ENCODE measurements at regions not wholly inside any gene's neighbourhood (a gene's known extent, or its start where the extent isn't known, plus 50 kb on each side); places are given as distances from the start of the nearest gene placed in this dataset.
"Not testable (repeated sequence)": the region's sequence is repeated elsewhere in the genome, so short reads cannot be mapped to it uniquely, and the experiment has no call there.

- no peak overlapping the region for H3K4me2 ChIP-seq (ENCODE audit: insufficient read depth, low read length, poor library complexity, severe bottlenecking)
- H3K27me3 ChIP-seq (ENCODE audit: control insufficient read depth in 3 of 3, insufficient read depth in 3 of 3, low read depth in 1 of 3, low read length in 3 of 3): no peaks in the 10 kb centered on the region
- DNase-seq (ENCODE audit: low spot score): no peak
- H3K4me1 ChIP-seq (ENCODE audit: control insufficient read depth in 2 of 2, insufficient read depth in 1 of 2, low read depth in 1 of 2, low read length in 2 of 2): peaks cover 0 to 3% of the 10 kb centered on the region in 2 donors
- no peak overlapping the region for H2BK120ac ChIP-seq (ENCODE audit: low read depth, low read length)
- H3K27ac ChIP-seq (replicated peaks; ENCODE audit: low read length): no peak overlapping the region
- H3K36me3 ChIP-seq (replicated peaks in 1 of 2; ENCODE audit: control insufficient read depth in 2 of 2, insufficient read depth in 2 of 2, low read length in 2 of 2): no peaks in the 10 kb centered on the region
- no peak overlapping the region for H4K91ac ChIP-seq (ENCODE audit: low read depth, low read length, poor library complexity)
- no peak overlapping the region for H2AFZ ChIP-seq (ENCODE audit: low read length)
- no peak overlapping the region for H2BK5ac ChIP-seq (ENCODE audit: low read length)
- no CpG with 5 or more reads among the region's 1 CpG for WGBS, 2 donors (ENCODE audit: extremely low coverage in 2 of 2, insufficient read length in 2 of 2, insufficient replicate concordance in 1 of 2)
- H2AK5ac ChIP-seq (ENCODE audit: low read depth, low read length): no peak overlapping the region
- no peaks in the 10 kb centered on the region for H3K79me1 ChIP-seq (ENCODE audit: low read depth, low read length)
- no peak overlapping the region for H4K8ac ChIP-seq (ENCODE audit: low read depth, low read length)
- H3K9me3 ChIP-seq (replicated peaks in 1 of 2; ENCODE audit: control insufficient read depth in 2 of 2, insufficient read depth in 1 of 2, low read depth in 1 of 2, low read length in 2 of 2): peaks cover 0 to 2% of the 10 kb centered on the region in 2 donors
- H3K23ac ChIP-seq (ENCODE audit: low read depth, low read length, poor library complexity): no peak overlapping the region
- no peak overlapping the region for H3K9ac ChIP-seq (ENCODE audit: low read depth, low read length, poor library complexity)
- H2BK12ac ChIP-seq (ENCODE audit: low read length): no peak overlapping the region
- H3K18ac ChIP-seq (ENCODE audit: low read length): no peak overlapping the region
- H3K4ac ChIP-seq (ENCODE audit: low read length): no peak overlapping the region
- H3K4me3 ChIP-seq (ENCODE audit: low read length in 2 of 2): no peak overlapping the region
- H2BK15ac ChIP-seq (ENCODE audit: low read length): no peak overlapping the region
- no peak overlapping the region for H3K14ac ChIP-seq (ENCODE audit: low read length)
These were observed 68.8 kb upstream of the ARID1A start for GRCh38 chr1:26626994-26627393.

GRCh38 chr1:26627954-26628353, 67.9 kb upstream of the ARID1A start:
- Histone ChIP-seq H3K27me3 (ENCODE audit: control insufficient read depth in 3 of 3, insufficient read depth in 3 of 3, low read depth in 1 of 3, low read length in 3 of 3) (no peaks in the 10 kb centered on the region), H3K18ac (ENCODE audit: low read length) (no peak overlapping the region)
- WGBS, 2 donors (ENCODE audit: extremely low coverage in 2 of 2, insufficient read length in 2 of 2, insufficient replicate concordance in 1 of 2): no CpG with 5 or more reads among the region's 3 CpGs

GRCh38 chr1:26630634-26631033, 65.2 kb upstream of the ARID1A start:
- H3K27ac ChIP-seq (replicated peaks; ENCODE audit: low read length): no peak overlapping the region
- H3K4ac ChIP-seq (ENCODE audit: low read length): no peak overlapping the region
- no peak overlapping the region for H3K4me2 ChIP-seq (ENCODE audit: insufficient read depth, low read length, poor library complexity, severe bottlenecking)
- H2BK5ac ChIP-seq (ENCODE audit: low read length): no peak overlapping the region
- H2AK5ac ChIP-seq (ENCODE audit: low read depth, low read length): no peak overlapping the region
- H3K4me3 ChIP-seq (ENCODE audit: low read length in 2 of 2): no peak overlapping the region
- H3K36me3 ChIP-seq (replicated peaks in 1 of 2; ENCODE audit: control insufficient read depth in 2 of 2, insufficient read depth in 2 of 2, low read length in 2 of 2): no peaks in the 10 kb centered on the region
- H2BK120ac ChIP-seq (ENCODE audit: low read depth, low read length): no peak overlapping the region
- WGBS, 2 donors (ENCODE audit: extremely low coverage in 2 of 2, insufficient read length in 2 of 2, insufficient replicate concordance in 1 of 2): no CpG with 5 or more reads among the region's 3 CpGs
- H2BK12ac ChIP-seq (ENCODE audit: low read length): no peak overlapping the region
- H4K91ac ChIP-seq (ENCODE audit: low read depth, low read length, poor library complexity): no peak overlapping the region
- no peak overlapping the region for H4K8ac ChIP-seq (ENCODE audit: low read depth, low read length)
- no peak overlapping the region for H3K18ac ChIP-seq (ENCODE audit: low read length)
- H2BK15ac ChIP-seq (ENCODE audit: low read length): no peak overlapping the region
- peaks cover 0 to 3% of the 10 kb centered on the region in 2 donors for H3K4me1 ChIP-seq (ENCODE audit: control insufficient read depth in 2 of 2, insufficient read depth in 1 of 2, low read depth in 1 of 2, low read length in 2 of 2)
- H3K9ac ChIP-seq (ENCODE audit: low read depth, low read length, poor library complexity): no peak overlapping the region
- H3K23ac ChIP-seq (ENCODE audit: low read depth, low read length, poor library complexity): no peak overlapping the region
- H3K79me1 ChIP-seq (ENCODE audit: low read depth, low read length): no peaks in the 10 kb centered on the region
- H3K9me3 ChIP-seq (replicated peaks in 1 of 2; ENCODE audit: control insufficient read depth in 2 of 2, insufficient read depth in 1 of 2, low read depth in 1 of 2, low read length in 2 of 2): no peaks in the 10 kb centered on the region
- DNase-seq (ENCODE audit: low spot score): no peak
- no peak overlapping the region for H3K14ac ChIP-seq (ENCODE audit: low read length)
- no peaks in the 10 kb centered on the region for H3K27me3 ChIP-seq (ENCODE audit: control insufficient read depth in 3 of 3, insufficient read depth in 3 of 3, low read depth in 1 of 3, low read length in 3 of 3)
- H2AFZ ChIP-seq (ENCODE audit: low read length): peak overlapping the region; percentile 62

More at GRCh38 chr1:26627954-26628353, 67.9 kb upstream of the ARID1A start:
- no peak overlapping the region for H4K8ac ChIP-seq (ENCODE audit: low read depth, low read length)
- H3K4me3 ChIP-seq (ENCODE audit: low read length in 2 of 2): no peak overlapping the region
- no peak overlapping the region for H4K91ac ChIP-seq (ENCODE audit: low read depth, low read length, poor library complexity)
- H3K23ac ChIP-seq (ENCODE audit: low read depth, low read length, poor library complexity): no peak overlapping the region
- no peaks in the 10 kb centered on the region for H3K36me3 ChIP-seq (replicated peaks in 1 of 2; ENCODE audit: control insufficient read depth in 2 of 2, insufficient read depth in 2 of 2, low read length in 2 of 2)
- no peak overlapping the region for H3K14ac ChIP-seq (ENCODE audit: low read length)
- no peak overlapping the region for H3K4ac ChIP-seq (ENCODE audit: low read length)
- H2BK12ac ChIP-seq (ENCODE audit: low read length): no peak overlapping the region
- no peak for DNase-seq (ENCODE audit: low spot score)
- no peak overlapping the region for H2BK120ac ChIP-seq (ENCODE audit: low read depth, low read length)
- no peaks in the 10 kb centered on the region for H3K79me1 ChIP-seq (ENCODE audit: low read depth, low read length)
- no peak overlapping the region for H3K9ac ChIP-seq (ENCODE audit: low read depth, low read length, poor library complexity)
- H3K9me3 ChIP-seq (replicated peaks in 1 of 2; ENCODE audit: control insufficient read depth in 2 of 2, insufficient read depth in 1 of 2, low read depth in 1 of 2, low read length in 2 of 2): no peaks in the 10 kb centered on the region
- no peak overlapping the region for H2BK5ac ChIP-seq (ENCODE audit: low read length)
- no peak overlapping the region for H2BK15ac ChIP-seq (ENCODE audit: low read length)
- H3K27ac ChIP-seq (replicated peaks; ENCODE audit: low read length): no peak overlapping the region
- H3K4me1 ChIP-seq (ENCODE audit: control insufficient read depth in 2 of 2, insufficient read depth in 1 of 2, low read depth in 1 of 2, low read length in 2 of 2): peaks cover 0 to 3% of the 10 kb centered on the region in 2 donors
- H2AFZ ChIP-seq (ENCODE audit: low read length): no peak overlapping the region
- no peak overlapping the region for H3K4me2 ChIP-seq (ENCODE audit: insufficient read depth, low read length, poor library complexity, severe bottlenecking)
- no peak overlapping the region for H2AK5ac ChIP-seq (ENCODE audit: low read depth, low read length)

- WGBS, 2 donors (ENCODE audit: extremely low coverage in 2 of 2, insufficient read length in 2 of 2, insufficient replicate concordance in 1 of 2): no CpG with 5 or more reads among the region's 3 CpGs
- not testable (repeated sequence) for H2BK12ac ChIP-seq (ENCODE audit: low read length); DNase-seq (ENCODE audit: low spot score); H2BK5ac ChIP-seq (ENCODE audit: low read length); H3K4ac ChIP-seq (ENCODE audit: low read length); H3K4me2 ChIP-seq (ENCODE audit: insufficient read depth, low read length, poor library complexity, severe bottlenecking); H3K14ac ChIP-seq (ENCODE audit: low read length); H2AK5ac ChIP-seq (ENCODE audit: low read depth, low read length); H3K9me3 ChIP-seq (replicated peaks in 1 of 2; ENCODE audit: control insufficient read depth in 2 of 2, insufficient read depth in 1 of 2, low read depth in 1 of 2, low read length in 2 of 2); H2AFZ ChIP-seq (ENCODE audit: low read length); H3K23ac ChIP-seq (ENCODE audit: low read depth, low read length, poor library complexity); H3K4me1 ChIP-seq (ENCODE audit: control insufficient read depth in 2 of 2, insufficient read depth in 1 of 2, low read depth in 1 of 2, low read length in 2 of 2); H3K36me3 ChIP-seq (replicated peaks in 1 of 2; ENCODE audit: control insufficient read depth in 2 of 2, insufficient read depth in 2 of 2, low read length in 2 of 2); H3K9ac ChIP-seq (ENCODE audit: low read depth, low read length, poor library complexity); H3K27me3 ChIP-seq (ENCODE audit: control insufficient read depth in 3 of 3, insufficient read depth in 3 of 3, low read depth in 1 of 3, low read length in 3 of 3); H2BK15ac ChIP-seq (ENCODE audit: low read length); H3K18ac ChIP-seq (ENCODE audit: low read length); H4K91ac ChIP-seq (ENCODE audit: low read depth, low read length, poor library complexity); H3K27ac ChIP-seq (replicated peaks; ENCODE audit: low read length); H3K79me1 ChIP-seq (ENCODE audit: low read depth, low read length); H4K8ac ChIP-seq (ENCODE audit: low read depth, low read length); H2BK120ac ChIP-seq (ENCODE audit: low read depth, low read length); H3K4me3 ChIP-seq (ENCODE audit: low read length in 2 of 2)
These were observed 60.0 kb upstream of the ARID1A start for GRCh38 chr1:26635800-26636199.

Data from neuronal stem cell (in vitro differentiated cells).